COLO829 (cell line): ENCODE measurements at regions not wholly inside any gene's neighbourhood (a gene's known extent, or its start where the extent isn't known, plus 50 kb on each side); places are given as distances from the start of the nearest gene placed in this dataset.
A peak's percentile ranks its signal among the peaks of the same experiment; 100 is the strongest.

Experiments
- DNase-seq: peaks from one replicate; pipeline ENCODE4 v3.0.0; 2012; ENCODE audit warnings: low spot score

- no peak for DNase-seq
Measured at GRCh38 chr12:66044731-66045130, 85.8 kb downstream of the LLPH start.

GRCh38 chr12:66043035-66043434, 87.5 kb downstream of the LLPH start:
- DNase-seq: no peak

- DNase-seq: no peak
Measured at GRCh38 chr12:66041651-66042363, 88.7 kb downstream of the LLPH start.

GRCh38 chr12:66036317-66036716, 94.2 kb downstream of the LLPH start:
- DNase-seq: peak; percentile 6

GRCh38 chr12:66035288-66035966, 95.1 kb downstream of the LLPH start:
- DNase-seq: peak; percentile 21

- DNase-seq: no peak
Measured at GRCh38 chr12:66033151-66033550, 97.4 kb downstream of the LLPH start.

- no peak for DNase-seq
Measured at GRCh38 chr12:66032739-66033138, 97.8 kb downstream of the LLPH start.

- no peak for DNase-seq
Measured at GRCh38 chr12:66030217-66030781, 100.3 kb downstream of the LLPH start.

- DNase-seq: no peak
Measured at GRCh38 chr12:66028390-66028789, 102.2 kb downstream of the LLPH start.

GRCh38 chr12:66025477-66025876, 105.1 kb downstream of the LLPH start:
- no peak for DNase-seq

GRCh38 chr12:66024949-66025348, 105.6 kb downstream of the LLPH start:
- DNase-seq: no peak

GRCh38 chr12:66020481-66020880, 110.1 kb downstream of the LLPH start:
- no peak for DNase-seq

- no peak for DNase-seq
Measured at GRCh38 chr12:66017736-66018135, 112.8 kb downstream of the LLPH start.
